Spinal cord (tissue), 9 donors: ENCODE measurements at regions not wholly inside any gene's neighbourhood (a gene's known extent, or its start where the extent isn't known, plus 50 kb on each side); places are given as distances from the start of the nearest gene placed in this dataset.

Source experiments
- DNase-seq, 6 donors: peaks; one replicate each; pipeline versions ENCODE4 v3.0.0 to v3.0.0-alpha.2; 2013 to 2015; ENCODE audit warnings: low spot score in 6 of 6, low read depth in 4 of 6
- H3K27ac ChIP-seq: one replicate; pipeline ENCODE4 v1.5.1; 2013; ENCODE audit warnings: low read depth, low read length, control low read depth
- H3K27me3 ChIP-seq: one replicate; pipeline ENCODE4 v1.6.1; 2013; ENCODE audit warnings: low read length; ENCODE audit not compliant: control insufficient read depth, insufficient read depth
- H3K36me3 ChIP-seq: one replicate; pipeline ENCODE4 v1.6.1; 2013; ENCODE audit warnings: low read length; ENCODE audit not compliant: control insufficient read depth, insufficient read depth
- H3K4me1 ChIP-seq: one replicate; pipeline ENCODE4 v1.6.1; 2013; ENCODE audit warnings: low read length; ENCODE audit not compliant: control insufficient read depth, insufficient read depth
- H3K4me3 ChIP-seq: one replicate; pipeline ENCODE4 v1.5.1; 2013; ENCODE audit warnings: low read depth, low read length, control low read depth
- H3K9me3 ChIP-seq: one replicate; pipeline ENCODE4 v1.6.1; 2013; ENCODE audit warnings: low read length; ENCODE audit not compliant: control insufficient read depth, insufficient read depth
- WGBS: methylation state at CpG from one replicate; pipeline ENCODE4 v1.1.5; 2013; ENCODE audit warnings: missing lambda C conversion rate; ENCODE audit not compliant: insufficient coverage; 5-methylcytosine and 5-hydroxymethylcytosine counted together
- donor health status: healthy.

DNA sequence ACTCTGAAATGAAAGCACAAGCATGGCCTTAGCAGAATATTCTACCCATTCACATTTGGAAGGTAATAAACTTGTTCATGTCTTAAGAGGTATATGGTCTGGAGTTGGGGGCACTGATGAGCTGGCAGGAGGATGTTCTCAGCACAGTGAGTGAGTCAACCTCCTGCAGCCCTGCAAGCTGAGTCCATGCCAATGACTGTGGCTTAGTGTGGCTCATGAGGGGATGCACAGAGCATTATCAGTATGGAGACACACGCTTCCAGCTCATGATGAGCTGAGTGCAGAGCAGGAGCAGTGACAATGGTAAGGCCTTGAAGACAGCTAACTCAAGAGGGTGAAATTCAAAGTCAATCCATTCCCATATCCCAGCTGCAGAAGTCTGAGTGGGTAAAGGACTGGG is 102.3 kb downstream of the TNFSF18 start:
- H3K36me3 ChIP-seq = no peaks in the 10 kb centered on the region
- no peak for DNase-seq
- no peaks in the 10 kb centered on the region for H3K27me3 ChIP-seq
- H3K4me3 ChIP-seq = no peak overlapping the region
- H3K27ac ChIP-seq = no peak overlapping the region
- no peaks in the 10 kb centered on the region for H3K9me3 ChIP-seq
- H3K4me1 ChIP-seq = no peaks in the 10 kb centered on the region
- WGBS = 100% methylated on average over 1 of the region's 1 CpG

DNA sequence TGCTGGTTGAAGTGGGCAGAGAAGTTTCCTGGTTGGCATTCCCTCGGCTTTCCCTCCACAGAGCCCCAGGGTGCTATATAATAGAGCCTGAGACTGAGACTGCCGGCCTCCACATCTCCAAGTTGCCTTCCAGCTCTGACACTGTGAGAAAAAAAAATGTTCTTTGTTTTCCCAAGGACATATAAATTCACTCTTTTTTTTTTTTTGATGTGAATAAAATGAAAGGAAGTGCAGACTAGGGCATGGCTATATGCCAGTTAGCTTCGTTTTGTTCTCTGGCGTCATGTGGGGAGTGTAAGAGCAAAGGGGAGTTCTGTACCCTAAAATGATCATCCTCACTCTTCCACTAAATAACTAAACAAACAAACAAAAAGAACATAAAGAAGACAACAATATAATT is 101.6 kb downstream of the TNFSF18 start:
- Histone ChIP-seq H3K9me3 (no peaks in the 10 kb centered on the region), H3K27ac (no peak overlapping the region), H3K4me3 (no peak overlapping the region), H3K4me1 (no peaks in the 10 kb centered on the region), H3K27me3 (no peaks in the 10 kb centered on the region), H3K36me3 (no peaks in the 10 kb centered on the region)
- no peak for DNase-seq
- WGBS = no CpG with 5 or more reads among the region's 4 CpGs

DNA sequence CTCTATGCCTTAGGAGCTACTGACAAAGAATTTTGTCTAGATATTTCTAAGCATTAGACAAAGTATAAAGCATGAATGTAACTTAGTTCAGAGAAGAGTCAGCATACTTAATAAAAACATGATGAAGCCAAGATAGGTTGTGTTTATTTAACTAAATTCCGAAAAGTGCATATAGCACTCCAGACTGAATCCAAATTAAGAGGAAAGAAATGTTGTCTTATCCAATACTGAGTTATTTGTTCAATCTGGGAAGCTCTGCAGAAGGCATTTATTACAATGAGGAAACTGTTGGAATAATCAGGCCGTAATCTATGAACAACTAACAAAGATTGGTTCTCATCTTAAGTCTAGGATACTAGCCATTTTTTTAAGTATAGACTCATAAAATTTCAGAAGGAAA is 100.2 kb downstream of the TNFSF18 start:
- H3K4me3 ChIP-seq = no peak overlapping the region
- no peak for DNase-seq
- no CpG with 5 or more reads among the region's 2 CpGs for WGBS
- H3K27ac ChIP-seq = no peak overlapping the region
- H3K9me3 ChIP-seq = no peaks in the 10 kb centered on the region
- H3K36me3 ChIP-seq = no peaks in the 10 kb centered on the region
- no peaks in the 10 kb centered on the region for H3K27me3 ChIP-seq
- no peaks in the 10 kb centered on the region for H3K4me1 ChIP-seq

DNA sequence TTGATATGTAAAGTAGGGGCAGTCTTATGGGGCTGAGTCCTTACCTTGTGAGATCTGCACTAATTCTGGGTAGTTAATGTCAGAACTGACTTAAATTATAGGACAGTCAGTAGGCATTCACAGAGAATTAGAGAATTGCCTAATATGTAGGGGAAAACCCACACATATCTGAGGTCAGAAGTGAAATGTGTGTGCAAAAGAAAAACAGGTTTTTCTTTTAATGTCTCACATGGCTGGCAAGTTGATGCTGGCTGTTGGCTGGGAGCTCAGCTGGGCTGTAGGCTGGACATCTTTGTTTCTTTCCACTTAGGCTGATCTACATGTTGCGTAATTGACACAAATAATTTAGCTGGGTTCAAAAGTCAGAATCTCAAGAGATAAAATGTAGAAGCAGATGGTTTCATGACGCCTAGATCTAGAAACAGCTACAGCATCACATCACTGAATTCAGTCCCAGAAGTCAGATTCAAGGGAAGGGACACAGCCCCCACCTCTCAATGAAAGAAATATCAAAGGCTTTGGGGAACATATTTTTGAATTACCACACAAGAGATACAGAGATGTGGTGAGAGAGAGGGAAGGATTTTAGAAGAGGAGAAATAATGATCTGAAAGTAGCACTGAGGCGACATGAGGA is 98.9 kb downstream of the TNFSF18 start:
- H3K9me3 ChIP-seq = no peaks in the 10 kb centered on the region
- H3K36me3 ChIP-seq = no peaks in the 10 kb centered on the region
- no peaks in the 10 kb centered on the region for H3K4me1 ChIP-seq
- H3K4me3 ChIP-seq = no peak overlapping the region
- no peak overlapping the region for H3K27ac ChIP-seq
- no peaks in the 10 kb centered on the region for H3K27me3 ChIP-seq
- 100% methylated on average over 1 of the region's 3 CpGs for WGBS
- no peak for DNase-seq

DNA sequence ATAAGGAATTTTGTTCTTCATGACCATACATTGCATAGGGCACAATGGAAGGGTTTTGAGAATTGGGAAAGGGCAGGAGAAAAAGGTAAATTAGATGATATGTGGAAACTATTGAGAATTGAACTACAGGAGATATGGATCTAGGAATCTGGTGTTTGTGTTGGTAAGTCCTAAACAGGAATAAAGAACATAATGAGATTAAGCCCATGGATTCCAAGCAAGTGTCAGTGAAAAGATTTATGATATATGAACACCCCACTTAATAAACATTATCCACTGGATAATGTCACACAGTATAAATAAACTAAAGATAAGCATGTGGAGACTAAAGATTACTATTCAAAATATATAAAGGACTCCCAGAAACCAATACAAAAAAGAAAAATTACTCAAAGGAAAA is 98.2 kb downstream of the TNFSF18 start:
- Histone ChIP-seq H3K27ac (no peak overlapping the region), H3K9me3 (no peaks in the 10 kb centered on the region), H3K4me1 (no peaks in the 10 kb centered on the region), H3K27me3 (no peaks in the 10 kb centered on the region), H3K36me3 (no peaks in the 10 kb centered on the region), H3K4me3 (no peak overlapping the region)
- no peak for DNase-seq

DNA sequence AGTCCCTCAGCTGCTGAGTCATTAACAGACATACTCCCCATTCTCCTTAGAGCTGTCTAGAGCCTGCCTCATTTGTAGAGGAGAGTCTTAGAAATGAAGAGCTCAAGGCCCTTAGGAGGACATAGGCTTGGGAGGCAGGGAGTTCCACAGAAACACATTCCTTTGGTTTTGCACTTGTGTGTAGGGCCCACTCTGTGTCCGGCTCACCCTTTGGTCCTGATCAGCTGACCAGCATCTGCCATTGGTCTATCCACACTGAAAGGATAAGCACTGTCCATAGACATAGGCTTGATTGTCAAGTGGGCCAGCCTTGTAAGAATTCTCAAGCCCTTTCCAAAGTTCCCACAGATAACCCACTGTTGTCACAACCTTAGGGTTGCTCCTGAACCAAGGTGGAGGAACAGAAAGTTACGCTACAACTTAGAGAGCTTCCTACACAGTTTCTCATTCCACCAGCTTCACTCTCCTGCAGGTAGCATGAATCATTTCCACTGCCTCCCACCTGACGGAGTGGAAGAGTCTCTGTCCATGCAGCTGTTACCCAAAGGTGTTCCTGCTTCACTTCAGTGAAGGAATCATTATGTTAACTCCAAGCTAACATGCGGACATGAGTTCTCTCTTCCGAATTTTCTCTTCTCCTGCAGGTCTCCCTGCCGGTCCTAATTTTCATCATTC is 96.1 kb downstream of the TNFSF18 start:
- Histone ChIP-seq H3K4me3 (no peak overlapping the region), H3K9me3 (no peaks in the 10 kb centered on the region), H3K4me1 (no peaks in the 10 kb centered on the region), H3K36me3 (no peaks in the 10 kb centered on the region), H3K27me3 (no peaks in the 10 kb centered on the region), H3K27ac (no peak overlapping the region)
- WGBS = 83% methylated on average over 3 of the region's 6 CpGs
- no peak for DNase-seq

DNA sequence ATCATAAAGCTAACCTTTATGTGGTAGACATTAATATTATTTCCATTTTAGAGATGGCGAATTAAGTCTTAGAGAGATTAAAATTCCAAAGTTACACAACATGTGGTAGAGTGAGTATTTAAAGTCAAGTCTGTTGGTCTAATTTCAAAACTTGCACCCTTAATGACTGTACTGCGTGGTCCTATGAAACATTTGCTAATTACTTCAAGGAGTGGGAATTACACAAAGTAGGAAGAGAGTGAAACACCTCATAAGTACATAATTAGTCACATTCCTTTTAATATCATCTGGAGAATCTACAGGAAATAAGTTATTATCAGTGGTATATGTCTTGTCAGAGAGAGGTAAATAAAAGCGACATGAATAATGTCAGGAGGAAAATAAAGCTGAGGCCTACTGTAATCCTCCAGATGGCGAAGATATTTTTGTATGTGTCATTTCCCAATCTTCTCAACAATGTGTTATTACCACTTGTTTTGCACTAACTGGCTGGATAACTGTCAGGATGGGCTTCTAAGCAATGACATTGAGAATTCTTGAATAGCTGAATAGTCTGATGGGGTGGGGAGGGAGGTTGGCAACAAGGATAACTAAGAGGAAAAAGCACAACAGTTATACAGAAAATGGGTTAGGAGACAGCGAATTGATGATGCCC is 95.5 kb downstream of the TNFSF18 start:
- Histone ChIP-seq H3K27ac (no peak overlapping the region), H3K9me3 (no peaks in the 10 kb centered on the region), H3K4me1 (no peaks in the 10 kb centered on the region), H3K4me3 (no peak overlapping the region), H3K27me3 (no peaks in the 10 kb centered on the region), H3K36me3 (no peaks in the 10 kb centered on the region)
- WGBS = 91% methylated on average over 1 of the region's 5 CpGs
- no peak for DNase-seq

DNA sequence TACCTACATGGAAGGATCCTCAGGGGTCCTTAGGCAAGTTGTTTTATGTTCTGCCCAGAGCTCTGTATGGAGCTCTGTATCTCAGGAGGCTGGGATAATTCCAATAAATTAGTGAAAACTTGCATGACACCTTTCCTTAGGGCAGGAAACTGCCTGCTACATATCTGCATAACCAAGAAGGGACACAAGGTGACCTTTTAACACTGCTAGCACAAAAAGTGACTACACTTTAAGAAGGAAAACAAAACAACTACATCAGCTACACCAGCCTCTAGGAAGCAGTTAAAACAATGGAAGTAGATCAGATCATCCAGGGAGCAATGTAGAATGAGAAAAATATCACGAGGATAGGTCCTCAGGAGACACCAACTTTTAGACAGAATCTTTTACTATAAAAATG is 93.9 kb downstream of the TNFSF18 start:
- DNase-seq = no peak
- Histone ChIP-seq H3K27ac (no peak overlapping the region), H3K27me3 (no peaks in the 10 kb centered on the region), H3K9me3 (no peaks in the 10 kb centered on the region), H3K36me3 (no peaks in the 10 kb centered on the region), H3K4me1 (no peaks in the 10 kb centered on the region), H3K4me3 (no peak overlapping the region)
- no CpG with 5 or more reads among the region's 1 CpG for WGBS

DNA sequence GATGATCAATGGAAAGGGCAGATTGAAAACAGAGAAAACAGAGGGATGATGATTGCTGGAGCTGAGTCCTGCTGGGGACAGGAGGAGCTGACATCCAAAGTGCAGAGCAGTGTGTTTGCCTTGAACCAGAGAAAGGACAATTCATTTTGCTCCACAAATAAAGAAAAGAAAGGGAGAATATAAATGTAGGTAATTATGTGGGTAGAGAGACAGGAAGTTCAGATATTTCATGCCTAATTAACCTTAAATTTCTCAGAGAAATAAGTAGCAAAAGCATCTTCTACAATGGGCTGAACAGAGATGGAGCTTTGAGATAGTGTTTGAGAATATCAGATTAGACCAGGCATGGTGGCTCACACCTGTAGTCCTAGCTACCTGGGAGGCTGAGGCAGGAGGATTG is 93.2 kb downstream of the TNFSF18 start:
- Histone ChIP-seq H3K9me3 (no peaks in the 10 kb centered on the region), H3K27me3 (no peaks in the 10 kb centered on the region), H3K4me1 (no peaks in the 10 kb centered on the region), H3K36me3 (no peaks in the 10 kb centered on the region), H3K4me3 (no peak overlapping the region), H3K27ac (no peak overlapping the region)
- DNase-seq = no peak

DNA sequence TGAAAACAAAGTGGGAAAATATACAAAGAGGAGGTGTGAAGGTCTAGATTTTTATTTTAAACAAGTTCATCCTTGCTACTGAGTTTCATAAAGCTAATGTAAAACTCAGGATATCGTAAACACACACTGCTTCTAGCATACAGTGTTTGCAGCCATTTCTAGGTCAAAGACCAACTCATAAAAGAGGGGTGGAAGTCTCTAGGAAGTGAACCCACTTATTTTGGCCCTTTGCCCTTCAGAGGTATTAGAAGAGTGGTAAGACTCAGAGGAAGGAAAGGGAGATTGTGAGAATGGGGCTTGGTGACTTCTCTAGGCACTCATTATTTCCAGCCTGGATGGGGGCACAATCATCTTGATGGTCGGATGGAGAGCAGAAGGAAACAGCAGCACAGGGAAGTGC is 91.2 kb downstream of the TNFSF18 start:
- no peaks in the 10 kb centered on the region for H3K36me3 ChIP-seq
- no peak overlapping the region for H3K27ac ChIP-seq
- DNase-seq = no peak
- H3K4me1 ChIP-seq = no peaks in the 10 kb centered on the region
- no peaks in the 10 kb centered on the region for H3K27me3 ChIP-seq
- no CpG with 5 or more reads among the region's 2 CpGs for whole genome bisulfite sequencing
- no peaks in the 10 kb centered on the region for H3K9me3 ChIP-seq
- H3K4me3 ChIP-seq = no peak overlapping the region
